Coronary artery (tissue), 2 donors: ENCODE measurements at regions not wholly inside any gene's neighbourhood (a gene's known extent, or its start where the extent isn't known, plus 50 kb on each side); places are given as distances from the start of the nearest gene placed in this dataset.

Source experiments
- DNase-seq: peaks from one replicate; pipeline ENCODE4 v3.0.0-alpha.2; 2017; ENCODE audit warnings: low spot score
- H3K27ac ChIP-seq, 2 donors: fragments of 200-600 bp; sonication (generic); one replicate each; pipeline ENCODE4 v1.5.1; 2016 to 2019
- H3K4me3 ChIP-seq: fragments of 200-600 bp; sonication (generic); 2 replicates; pipeline ENCODE4 v1.5.1; 2016; ENCODE audit warnings: mild to moderate bottlenecking, moderate library complexity
- CTCF ChIP-seq: fragments of 200-600 bp; sonication (generic); IDR thresholded peaks from one replicate; pipeline ENCODE4 v1.5.1; 2019; ENCODE audit warnings: antibody characterized with exemption

- TF ChIP-seq CTCF, result no peak
- Histone ChIP-seq H3K27ac (no peak overlapping the region), H3K4me3 (no peak overlapping the region)
- DNase-seq, result peak; percentile 46
Measured at GRCh38 chr1:29960156-29960755, 723.9 kb downstream of the PTPRU start.

- Histone ChIP-seq H3K27ac (no peak overlapping the region), H3K4me3 (no peak overlapping the region)
- DNase-seq, result peak; percentile 53
- TF ChIP-seq CTCF, result no peak
Measured at GRCh38 chr1:29959356-29959755, 723.0 kb downstream of the PTPRU start.

- H3K4me3 ChIP-seq, result no peak overlapping the region
- TF ChIP-seq CTCF, result no peak
- peak; percentile 49 for DNase-seq
Measured at GRCh38 chr1:29958271-29958670, 721.9 kb downstream of the PTPRU start.

GRCh38 chr1:29956349-29957030 lies 720.2 kb downstream of the PTPRU start:
- peak; percentile 29 for DNase-seq
- Histone ChIP-seq H3K4me3 (no peak overlapping the region), H3K27ac (no peak overlapping the region)
- no peak for TF ChIP-seq CTCF

More at GRCh38 chr1:29958271-29958670, 721.9 kb downstream of the PTPRU start:
- no peak overlapping the region for H3K27ac ChIP-seq

GRCh38 chr1:29954591-29954990 lies 718.3 kb downstream of the PTPRU start:
- no peak overlapping the region for H3K27ac ChIP-seq
- no peak for DNase-seq
- no peak for TF ChIP-seq CTCF
- no peak overlapping the region for H3K4me3 ChIP-seq

GRCh38 chr1:29953961-29954360 lies 717.6 kb downstream of the PTPRU start:
- no peak overlapping the region for H3K4me3 ChIP-seq
- no peak for TF ChIP-seq CTCF
- H3K27ac ChIP-seq, result no peak overlapping the region
- no peak for DNase-seq

GRCh38 chr1:29949676-29950075 lies 713.4 kb downstream of the PTPRU start:
- DNase-seq, result no peak
- Histone ChIP-seq H3K4me3 (no peak overlapping the region), H3K27ac (no peak overlapping the region)
- no peak for TF ChIP-seq CTCF
